K562 (cell line): ENCODE measurements at regions not wholly inside any gene's neighbourhood (a gene's known extent, or its start where the extent isn't known, plus 50 kb on each side); places are given as distances from the start of the nearest gene placed in this dataset.
A peak's percentile ranks its signal among the peaks of the same experiment; 100 is the strongest.

Source experiments
- DACH1 ChIP-seq: fragments of 450-650 bp; IDR thresholded peaks from 2 replicates; pipeline ENCODE4 v1.6.1; 2018; ENCODE audit not compliant: partially characterized antibody
- KDM1A ChIP-seq, 2 experiments: fragments of 450-650 bp; IDR thresholded peaks; 2 replicates each; pipeline ENCODE4 v1.6.1; 2016; ENCODE audit warnings: mild to moderate bottlenecking in 2 of 2
- MIER1 ChIP-seq: fragments of 450-650 bp; IDR thresholded peaks from 2 replicates; pipeline ENCODE4 v1.6.1; 2016; ENCODE audit warnings: antibody characterized with exemption, mild to moderate bottlenecking, low read depth
- NBN ChIP-seq: fragments of 450-650 bp; IDR thresholded peaks from 2 replicates; pipeline ENCODE4 v1.6.1; 2016; ENCODE audit warnings: low read depth, mild to moderate bottlenecking
- POLR2B ChIP-seq: fragments of 450-650 bp; IDR thresholded peaks from 2 replicates; pipeline ENCODE4 v1.6.1; 2018; ENCODE audit warnings: low read depth; ENCODE audit not compliant: partially characterized antibody
- RAD51 ChIP-seq: fragments of 450-650 bp; IDR thresholded peaks from 2 replicates; pipeline ENCODE4 v1.7.1; 2016; ENCODE audit warnings: low read depth, mild to moderate bottlenecking, borderline replicate concordance
- RHOXF2B ChIP-seq: fragments of 250-450 bp; sonication (Bioruptor Pico); conservative IDR thresholded peaks from 2 replicates; pipeline ENCODE4 v1.5.1; 2021
- ZC3H11A ChIP-seq: IDR thresholded peaks from 2 replicates; pipeline ENCODE4 v1.6.1; 2012; ENCODE audit warnings: low read depth, low read length, improper control_type of control experiment
- ZNF354B ChIP-seq: fragments of 250-450 bp; sonication (Bioruptor Pico); IDR thresholded peaks from 2 replicates; pipeline ENCODE4 v1.4.0; 2020
- ZNF699 ChIP-seq: fragments of 250-450 bp; sonication (Bioruptor Pico); IDR thresholded peaks from 2 replicates; pipeline ENCODE4 v1.8.0; 2021; ENCODE audit warnings: mild to moderate bottlenecking, moderate library complexity; ENCODE audit not compliant: insufficient replicate concordance
- ZNF830 ChIP-seq: fragments of 250-450 bp; sonication (Bioruptor Pico); IDR thresholded peaks from 2 replicates; pipeline ENCODE4 v1.5.0; 2021; ENCODE audit warnings: mild to moderate bottlenecking
- TF ChIP-seq, protein P1 (sequence below), 2 experiments: fragments of 200-800 bp in 1 of 2; sonication (Bioruptor generic) in 1 of 2; sonication (generic) in 1 of 2; formaldehyde crosslinking in 1 of 2; IDR thresholded peaks in 1 of 2; conservative IDR thresholded peaks in 1 of 2; 2 replicates each; pipeline versions ENCODE4 v1.5.0 to v1.6.1; 2016 to 2020; ENCODE audit warnings: missing compliant biosample characterization in 1 of 2, missing genetic modification characterization in 1 of 2, missing genetic modification reagents in 1 of 2
- TF ChIP-seq, protein P2 (sequence below): fragments of 250-450 bp; sonication (Bioruptor Pico); IDR thresholded peaks from 2 replicates; pipeline ENCODE4 v1.8.0; 2022; ENCODE audit warnings: inconsistent platforms, mild to moderate bottlenecking, moderate library complexity, borderline replicate concordance
- TF ChIP-seq, protein P3 (sequence below): IDR thresholded peaks from 2 replicates; pipeline ENCODE4 v1.6.1; 2016; ENCODE audit warnings: missing genetic modification characterization, missing compliant biosample characterization
- TF ChIP-seq, protein P4 (sequence below): fragments of 250-450 bp; sonication (Bioruptor Pico); IDR thresholded peaks from 2 replicates; pipeline ENCODE4 v1.5.0; 2021; ENCODE audit warnings: mild to moderate bottlenecking, moderate library complexity
- TF ChIP-seq, protein P5 (sequence below): fragments of 450-650 bp; IDR thresholded peaks from 2 replicates; pipeline ENCODE4 v1.6.1; 2016; ENCODE audit warnings: antibody characterized with exemption
- TF ChIP-seq, protein P6 (sequence below): conservative IDR thresholded peaks from 2 replicates; pipeline ENCODE4 v1.6.1; 2011; ENCODE audit warnings: low read depth, mild to moderate bottlenecking, low read length; ENCODE audit not compliant: control insufficient read depth

DNA sequence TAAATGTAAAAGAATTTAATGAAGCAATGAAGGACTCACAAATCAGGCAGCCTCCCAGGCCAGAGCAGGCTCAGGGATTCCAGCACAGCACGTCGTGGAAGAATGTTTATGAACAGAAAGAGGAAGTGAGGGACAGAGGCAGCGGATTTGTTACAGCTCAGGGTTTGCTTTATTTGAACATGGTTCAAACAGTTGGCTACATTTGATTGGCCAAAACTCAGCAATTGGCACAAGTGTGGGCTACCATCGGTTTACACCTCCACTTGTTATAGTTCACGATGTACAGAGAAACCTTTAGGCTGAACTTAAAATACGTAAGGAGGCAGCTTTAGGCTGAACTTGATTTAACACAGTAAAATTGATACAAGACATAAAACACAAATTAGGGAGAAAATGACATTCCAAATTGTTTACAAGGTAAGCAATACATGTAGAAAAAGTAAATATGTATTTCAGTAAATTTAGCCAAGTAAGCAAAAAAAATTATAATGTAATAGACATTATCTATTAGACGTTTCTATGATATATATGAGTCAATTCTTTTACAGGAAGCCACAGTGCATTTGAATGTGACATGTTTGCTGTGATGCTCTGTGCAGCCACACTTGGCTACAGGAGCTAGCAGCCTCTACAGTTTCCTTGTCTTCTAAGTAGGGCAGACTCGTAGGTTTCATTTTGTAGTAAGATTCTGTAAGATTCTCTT is 126.5 kb downstream of the ADSS2 start (continued):
- TF ChIP-seq, protein P1, sequence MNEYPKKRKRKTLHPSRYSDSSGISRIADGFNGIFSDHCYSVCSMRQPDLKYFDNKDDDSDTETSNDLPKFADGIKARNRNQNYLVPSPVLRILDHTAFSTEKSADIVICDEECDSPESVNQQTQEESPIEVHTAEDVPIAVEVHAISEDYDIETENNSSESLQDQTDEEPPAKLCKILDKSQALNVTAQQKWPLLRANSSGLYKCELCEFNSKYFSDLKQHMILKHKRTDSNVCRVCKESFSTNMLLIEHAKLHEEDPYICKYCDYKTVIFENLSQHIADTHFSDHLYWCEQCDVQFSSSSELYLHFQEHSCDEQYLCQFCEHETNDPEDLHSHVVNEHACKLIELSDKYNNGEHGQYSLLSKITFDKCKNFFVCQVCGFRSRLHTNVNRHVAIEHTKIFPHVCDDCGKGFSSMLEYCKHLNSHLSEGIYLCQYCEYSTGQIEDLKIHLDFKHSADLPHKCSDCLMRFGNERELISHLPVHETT (CRISPR knock-in tag; conservative IDR thresholded peaks at IDR 0.05 in 1 of 2, IDR thresholded peaks at IDR 0.05 in 1 of 2): peak in 1 of 2 experiments; percentile 78; a peak in 2 of 4 replicates
- TF ChIP-seq, protein P2, sequence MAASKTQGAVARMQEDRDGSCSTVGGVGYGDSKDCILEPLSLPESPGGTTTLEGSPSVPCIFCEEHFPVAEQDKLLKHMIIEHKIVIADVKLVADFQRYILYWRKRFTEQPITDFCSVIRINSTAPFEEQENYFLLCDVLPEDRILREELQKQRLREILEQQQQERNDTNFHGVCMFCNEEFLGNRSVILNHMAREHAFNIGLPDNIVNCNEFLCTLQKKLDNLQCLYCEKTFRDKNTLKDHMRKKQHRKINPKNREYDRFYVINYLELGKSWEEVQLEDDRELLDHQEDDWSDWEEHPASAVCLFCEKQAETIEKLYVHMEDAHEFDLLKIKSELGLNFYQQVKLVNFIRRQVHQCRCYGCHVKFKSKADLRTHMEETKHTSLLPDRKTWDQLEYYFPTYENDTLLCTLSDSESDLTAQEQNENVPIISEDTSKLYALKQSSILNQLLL: no peak
- TF ChIP-seq ZNF354B (CRISPR knock-in tag): no peak
- TF ChIP-seq, protein P3, sequence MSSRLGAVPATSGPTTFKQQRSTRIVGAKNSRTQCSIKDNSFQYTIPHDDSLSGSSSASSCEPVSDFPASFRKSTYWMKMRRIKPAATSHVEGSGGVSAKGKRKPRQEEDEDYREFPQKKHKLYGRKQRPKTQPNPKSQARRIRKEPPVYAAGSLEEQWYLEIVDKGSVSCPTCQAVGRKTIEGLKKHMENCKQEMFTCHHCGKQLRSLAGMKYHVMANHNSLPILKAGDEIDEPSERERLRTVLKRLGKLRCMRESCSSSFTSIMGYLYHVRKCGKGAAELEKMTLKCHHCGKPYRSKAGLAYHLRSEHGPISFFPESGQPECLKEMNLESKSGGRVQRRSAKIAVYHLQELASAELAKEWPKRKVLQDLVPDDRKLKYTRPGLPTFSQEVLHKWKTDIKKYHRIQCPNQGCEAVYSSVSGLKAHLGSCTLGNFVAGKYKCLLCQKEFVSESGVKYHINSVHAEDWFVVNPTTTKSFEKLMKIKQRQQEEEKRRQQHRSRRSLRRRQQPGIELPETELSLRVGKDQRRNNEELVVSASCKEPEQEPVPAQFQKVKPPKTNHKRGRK (tag): no peak
- TF ChIP-seq ZNF830: no peak
- no peak for TF ChIP-seq RAD51
- TF ChIP-seq, protein P4, sequence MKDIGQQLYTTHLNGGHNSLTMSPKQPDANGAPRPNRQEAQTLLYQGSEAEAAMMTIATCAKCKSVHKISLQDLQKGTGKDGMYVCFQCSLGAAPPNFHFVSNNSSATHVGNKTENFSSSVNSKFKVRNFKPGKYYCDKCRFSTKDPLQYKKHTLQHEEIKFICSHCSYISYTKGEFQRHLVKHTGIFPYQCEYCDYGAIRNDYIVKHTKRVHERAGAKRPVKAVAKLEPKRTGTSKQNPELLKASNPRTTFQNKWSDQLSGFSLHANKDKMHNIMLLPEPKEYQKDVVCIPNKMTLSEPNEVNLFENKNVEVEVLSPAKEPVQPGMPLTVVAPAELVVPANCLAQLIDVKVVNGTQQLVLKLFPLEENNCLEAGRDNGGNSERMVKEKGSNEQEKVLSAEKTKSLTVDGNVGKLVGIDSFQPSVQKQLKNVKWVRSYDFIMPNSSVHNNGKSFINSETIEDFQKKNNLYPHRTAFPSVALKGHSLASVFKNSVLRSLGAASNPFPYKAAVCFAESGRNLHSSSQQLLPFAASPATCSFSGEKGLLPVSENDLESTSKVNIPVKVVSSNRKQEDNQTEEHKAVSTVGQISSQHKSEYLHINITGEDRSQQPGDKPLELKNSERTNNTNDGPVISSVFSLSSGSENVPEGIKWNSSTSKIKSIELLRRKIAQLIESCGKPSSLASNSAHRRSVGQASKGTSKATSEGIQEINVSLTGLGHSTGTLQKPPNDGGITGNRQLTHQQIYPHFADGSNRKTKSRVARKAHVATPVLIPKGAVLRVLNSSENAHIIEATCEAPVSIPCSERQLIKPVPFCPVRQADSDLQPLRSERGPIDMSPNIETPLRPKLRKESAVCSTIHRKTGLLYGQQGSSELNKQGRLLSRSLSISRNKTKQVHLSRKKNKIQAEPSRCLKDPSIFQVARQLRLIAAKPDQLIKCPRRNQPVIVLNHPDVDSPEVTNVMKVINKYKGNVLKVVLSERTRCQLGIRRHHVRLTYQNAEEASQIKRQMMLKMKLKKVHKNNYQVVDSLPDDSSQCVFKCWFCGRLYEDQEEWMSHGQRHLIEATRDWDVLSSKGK (CRISPR knock-in tag): no peak
- TF ChIP-seq KDM1A (IDR thresholded peaks at IDR 0.05): 0 out of 4 replicates have a peak, but pooled peaks of 1 of the 2 experiments have one; percentile 11
- no peak for TF ChIP-seq DACH1
- TF ChIP-seq POLR2B: no peak
- TF ChIP-seq RHOXF2B (CRISPR knock-in tag): no peak
- no peak for TF ChIP-seq MIER1
- TF ChIP-seq, protein P5, sequence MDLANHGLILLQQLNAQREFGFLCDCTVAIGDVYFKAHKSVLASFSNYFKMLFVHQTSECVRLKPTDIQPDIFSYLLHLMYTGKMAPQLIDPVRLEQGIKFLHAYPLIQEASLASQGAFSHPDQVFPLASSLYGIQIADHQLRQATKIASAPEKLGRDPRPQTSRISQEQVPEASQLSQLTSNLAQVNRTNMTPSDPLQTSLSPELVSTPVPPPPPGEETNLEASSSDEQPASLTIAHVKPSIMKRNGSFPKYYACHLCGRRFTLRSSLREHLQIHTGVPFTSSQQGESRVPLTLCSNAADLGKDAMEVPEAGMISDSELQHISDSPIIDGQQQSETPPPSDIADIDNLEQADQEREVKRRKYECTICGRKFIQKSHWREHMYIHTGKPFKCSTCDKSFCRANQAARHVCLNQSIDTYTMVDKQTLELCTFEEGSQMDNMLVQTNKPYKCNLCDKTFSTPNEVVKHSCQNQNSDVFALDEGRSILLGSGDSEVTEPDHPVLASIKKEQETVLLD: no peak
- no peak for TF ChIP-seq ZNF699 (CRISPR knock-in tag)
- 0 out of 2 replicates have a peak, but pooled peaks have one; percentile 18 for TF ChIP-seq NBN
- TF ChIP-seq, protein P6, sequence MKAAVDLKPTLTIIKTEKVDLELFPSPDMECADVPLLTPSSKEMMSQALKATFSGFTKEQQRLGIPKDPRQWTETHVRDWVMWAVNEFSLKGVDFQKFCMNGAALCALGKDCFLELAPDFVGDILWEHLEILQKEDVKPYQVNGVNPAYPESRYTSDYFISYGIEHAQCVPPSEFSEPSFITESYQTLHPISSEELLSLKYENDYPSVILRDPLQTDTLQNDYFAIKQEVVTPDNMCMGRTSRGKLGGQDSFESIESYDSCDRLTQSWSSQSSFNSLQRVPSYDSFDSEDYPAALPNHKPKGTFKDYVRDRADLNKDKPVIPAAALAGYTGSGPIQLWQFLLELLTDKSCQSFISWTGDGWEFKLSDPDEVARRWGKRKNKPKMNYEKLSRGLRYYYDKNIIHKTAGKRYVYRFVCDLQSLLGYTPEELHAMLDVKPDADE: no peak
- TF ChIP-seq ZC3H11A: no peak
